NCI-H1417 (cell line): ENCODE measurements at regions not wholly inside any gene's neighbourhood (a gene's known extent, or its start where the extent isn't known, plus 50 kb on each side); places are given as distances from the start of the nearest gene placed in this dataset.

Source experiments
- DNase-seq, 3 experiments: peaks; one replicate each; lab custom pipeline; 2025; lab: John Stamatoyannopoulos, UW

- no peak for DNase-seq
These were observed 454.9 kb upstream of the JAG1 start for GRCh38 chr20:11128721-11129120.

GRCh38 chr20:11130554-11131166 lies 456.9 kb upstream of the JAG1 start:
- DNase-seq, result no peak

GRCh38 chr20:11132819-11133415 lies 459.1 kb upstream of the JAG1 start:
- no peak for DNase-seq

DNA sequence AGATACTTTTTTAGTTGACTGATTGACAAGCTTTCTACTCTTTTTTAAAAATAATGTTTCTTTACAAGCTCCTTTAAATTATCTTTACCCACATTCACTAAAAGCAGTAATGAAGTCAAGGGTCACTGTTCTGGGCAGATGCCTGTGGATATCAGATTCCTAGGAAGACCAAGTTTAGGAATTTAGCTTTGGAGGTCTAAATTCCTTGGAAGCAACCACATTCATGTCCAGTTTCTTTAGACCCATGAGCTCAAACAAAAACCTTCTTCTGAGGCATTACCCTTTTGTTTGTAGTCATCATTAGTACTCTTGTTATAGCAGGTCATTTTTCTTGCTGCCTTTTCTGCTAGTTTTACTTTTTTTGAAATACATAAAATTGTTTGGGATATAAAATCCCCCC lies 462.9 kb upstream of the JAG1 start:
- DNase-seq, result no peak

DNA sequence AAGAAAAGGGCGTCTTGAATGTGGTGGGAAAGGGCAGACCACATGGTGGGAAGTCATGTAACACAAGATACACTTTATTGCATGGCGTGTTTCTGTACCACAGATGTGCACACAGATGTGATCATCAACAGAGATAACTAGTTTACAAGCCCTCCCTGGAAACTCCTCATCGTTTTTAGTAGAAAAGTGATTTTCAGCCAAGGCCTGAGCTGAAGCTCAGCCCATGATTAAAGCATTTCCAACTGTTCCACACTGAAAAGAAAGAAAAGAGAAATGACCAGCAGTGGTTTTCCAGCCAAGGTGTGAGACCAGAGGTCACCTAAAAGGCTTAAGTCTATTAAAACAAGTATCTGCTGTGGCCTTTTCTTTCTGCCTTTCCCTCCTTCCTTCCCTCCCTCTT lies 463.9 kb upstream of the JAG1 start:
- no peak for DNase-seq

GRCh38 chr20:11140359-11140758 lies 466.6 kb upstream of the JAG1 start:
- DNase-seq, result no peak

DNA sequence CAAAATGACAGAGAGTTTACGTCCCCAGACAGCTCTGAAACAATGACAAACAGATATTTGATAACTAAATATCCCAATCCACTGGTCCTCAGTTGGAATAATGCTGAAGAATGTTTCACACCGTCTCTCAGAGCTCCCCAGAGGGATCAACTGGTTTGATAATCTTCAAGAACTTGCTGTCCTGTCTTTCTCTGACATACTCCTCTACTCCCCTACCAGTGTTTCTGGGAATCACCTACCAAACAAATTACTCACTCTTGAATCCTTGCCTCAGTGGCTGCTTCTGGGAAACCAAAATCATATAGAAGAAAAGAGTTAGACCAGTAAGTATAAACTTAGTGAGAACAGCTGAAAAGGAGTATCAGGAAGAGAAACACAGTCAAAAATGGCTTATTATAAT lies 469.7 kb upstream of the JAG1 start:
- DNase-seq, result no peak

DNA sequence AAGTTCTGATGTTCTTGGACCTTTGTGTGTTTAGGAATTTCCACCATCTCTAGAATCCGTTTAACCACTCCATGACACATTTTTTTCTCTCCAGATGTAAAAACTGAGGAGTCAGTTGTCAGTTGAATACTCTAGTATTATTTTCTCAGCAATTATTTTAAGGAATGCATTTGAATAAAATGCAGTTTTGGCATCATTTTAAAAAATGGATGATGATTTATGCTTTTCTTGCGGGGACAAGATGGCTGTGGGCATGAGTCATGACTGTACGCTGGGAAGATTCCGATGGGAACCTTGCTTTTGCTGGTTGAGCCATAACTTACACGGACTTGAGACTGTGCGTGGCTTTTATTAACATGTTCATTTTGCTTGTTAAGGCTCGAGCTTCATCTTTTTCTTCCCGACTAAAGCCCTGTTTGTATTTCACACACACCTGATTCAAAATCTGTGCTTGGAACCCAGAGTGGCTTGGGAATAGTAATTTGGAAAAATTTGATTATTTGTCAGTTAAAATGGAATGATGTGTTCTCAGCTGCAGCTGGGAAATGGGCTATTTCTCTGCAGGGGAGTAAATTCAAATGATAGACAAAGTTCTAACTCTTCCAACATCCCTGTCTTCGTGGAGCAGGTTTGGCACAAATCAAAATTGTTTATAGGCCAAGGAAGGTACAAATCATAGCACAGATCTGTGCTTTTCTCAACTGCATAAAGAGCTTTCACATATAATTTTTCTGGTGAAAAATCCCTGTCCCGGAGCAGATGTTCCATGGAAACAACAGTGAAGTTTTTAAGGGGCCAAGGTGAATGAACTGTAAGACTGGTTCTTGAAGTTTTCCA lies 470.5 kb upstream of the JAG1 start:
- DNase-seq, result no peak

GRCh38 chr20:11145616-11146015 lies 471.8 kb upstream of the JAG1 start:
- DNase-seq, result no peak

- no peak for DNase-seq
These were observed 480.0 kb upstream of the JAG1 start for GRCh38 chr20:11153819-11154218.

GRCh38 chr20:11155156-11155756 lies 481.5 kb upstream of the JAG1 start:
- DNase-seq, result peak in 2 of 3 experiments; percentile 18 to 62

DNA sequence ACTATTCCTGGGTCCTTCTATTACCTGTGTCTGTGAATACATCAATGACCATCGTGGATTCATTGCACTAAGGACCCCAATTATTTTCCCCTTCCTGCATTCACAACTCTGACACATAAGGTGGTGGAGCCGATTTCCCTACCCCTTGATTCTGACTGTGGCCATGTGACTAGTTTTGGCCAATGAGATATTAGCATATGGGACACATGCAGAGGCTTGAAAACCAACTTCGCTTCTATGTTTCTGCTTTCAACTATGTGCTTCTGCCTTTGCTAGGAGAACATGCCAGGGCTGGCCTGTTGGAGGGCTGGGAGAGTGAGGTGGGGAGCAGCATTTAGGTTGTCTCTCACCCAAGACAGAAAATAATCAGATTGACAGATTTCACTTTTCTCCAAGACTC lies 483.1 kb upstream of the JAG1 start:
- DNase-seq, result no peak

DNA sequence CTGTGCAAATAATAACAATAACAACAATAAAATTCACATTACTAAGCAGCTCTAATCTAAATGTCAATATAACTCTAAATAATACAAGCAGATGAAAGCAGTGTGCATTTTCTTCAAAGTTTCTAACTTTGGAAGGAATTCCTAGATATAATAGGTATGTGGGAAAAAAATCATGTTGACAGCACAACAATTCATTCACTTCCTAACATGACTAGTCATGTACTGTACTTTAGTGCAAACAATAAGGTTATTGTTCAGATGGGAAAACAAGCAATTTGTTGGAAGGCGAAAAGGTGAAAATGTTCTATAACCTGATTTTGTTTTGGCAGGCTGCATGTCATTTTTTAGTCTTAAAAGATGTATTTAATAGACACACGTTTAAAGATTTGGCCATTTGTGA lies 484.3 kb upstream of the JAG1 start:
- DNase-seq, result no peak

DNA sequence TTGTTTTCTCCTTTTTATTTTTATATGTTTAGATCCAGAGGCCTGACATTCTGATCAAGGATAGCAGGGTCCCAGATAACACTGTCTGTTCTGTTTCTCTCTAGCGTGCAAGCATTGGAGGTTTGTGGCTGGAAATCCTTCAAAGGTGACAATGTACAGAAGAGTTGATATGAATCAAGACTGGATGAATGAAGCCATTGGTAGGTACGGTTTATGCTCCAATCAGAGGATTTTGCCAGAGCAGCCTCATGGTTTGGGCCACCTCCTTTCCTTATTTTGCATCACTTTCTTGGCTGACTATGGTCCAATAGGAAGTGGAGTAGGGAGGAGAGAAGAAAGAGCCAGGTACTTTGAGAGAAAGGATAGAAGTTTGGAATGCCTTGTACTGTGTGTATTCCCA lies 484.8 kb upstream of the JAG1 start:
- DNase-seq, result no peak

DNA sequence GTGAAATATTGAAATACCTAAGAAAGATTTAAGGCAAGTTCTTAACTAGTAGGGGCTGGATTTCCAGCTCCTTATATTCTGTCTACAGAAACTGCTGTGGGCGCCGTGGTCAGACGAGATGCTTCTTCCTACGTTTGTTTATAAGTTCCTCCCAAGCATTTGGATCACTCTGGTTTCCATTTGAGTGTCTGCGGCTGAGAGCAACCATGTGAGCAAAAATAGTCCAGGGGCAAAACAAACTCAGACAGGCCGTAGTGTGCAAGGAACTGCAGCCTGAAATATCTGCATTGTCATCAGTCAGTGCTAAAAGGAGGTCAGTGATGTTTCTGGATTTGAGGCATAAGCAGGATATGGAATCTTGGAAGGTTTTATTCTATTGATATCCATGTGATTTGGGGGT lies 485.9 kb upstream of the JAG1 start:
- no peak for DNase-seq

- no peak for DNase-seq
These were observed 488.4 kb upstream of the JAG1 start for GRCh38 chr20:11162026-11162775.

GRCh38 chr20:11165789-11166188 lies 492.0 kb upstream of the JAG1 start:
- DNase-seq, result no peak

- no peak for DNase-seq
These were observed 492.9 kb upstream of the JAG1 start for GRCh38 chr20:11166712-11167111.

GRCh38 chr20:11168026-11168425 lies 494.2 kb upstream of the JAG1 start:
- no peak for DNase-seq

- DNase-seq, result no peak
These were observed 496.2 kb upstream of the JAG1 start for GRCh38 chr20:11170025-11170424.

GRCh38 chr20:11170565-11170964 lies 496.8 kb upstream of the JAG1 start:
- DNase-seq, result no peak

DNA sequence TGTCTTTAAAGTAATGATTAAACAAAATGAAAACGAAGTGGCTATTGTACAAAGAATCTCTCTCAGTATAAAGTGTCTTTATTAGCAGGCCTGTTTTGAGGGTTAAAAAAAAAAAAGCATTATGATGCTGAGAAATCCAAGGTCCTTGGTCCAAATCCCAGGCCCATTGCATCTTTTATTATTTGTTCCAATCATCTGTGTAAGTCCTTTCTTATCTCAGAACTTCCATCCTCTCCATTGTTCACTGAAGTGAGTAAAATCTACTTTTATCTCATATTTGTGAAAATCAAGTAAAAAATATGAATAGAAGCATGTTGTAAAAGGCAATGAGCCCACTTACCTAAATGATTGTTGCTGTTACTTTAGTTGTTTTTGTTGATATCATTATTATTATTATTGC lies 499.1 kb upstream of the JAG1 start:
- no peak for DNase-seq
